B cell (primary cell): ENCODE measurements at regions not wholly inside any gene's neighbourhood (a gene's known extent, or its start where the extent isn't known, plus 50 kb on each side); places are given as distances from the start of the nearest gene placed in this dataset.

ENCODE experiments used
- ATAC-seq: fragments of 200-7000 bp; cut with Tn5 transposase; one replicate; pipeline ENCODE4 v1.10.0; 2021; ENCODE audit warnings: low read depth, mild to moderate bottlenecking, moderate number of reproducible peaks, moderate library complexity
- CTCF ChIA-PET: fragments of 350-600 bp; sonication (Branson Sonifier 250); formaldehyde crosslinking; loops from one replicate; lab custom pipeline; 2021; ENCODE audit warnings: antibody characterized with exemption, inconsistent platforms; lab: Charles Lee
- POLR2A ChIA-PET: fragments of 350-600 bp; sonication (Branson Sonifier 250); formaldehyde crosslinking; loops from one replicate; lab custom pipeline; 2021; ENCODE audit warnings: antibody characterized with exemption; lab: Charles Lee
- DNase-seq: peaks from one replicate; pipeline ENCODE4 v3.0.0; 2013
- H2AFZ ChIP-seq: 2 replicates; pipeline ENCODE4 v1.6.1; 2012; ENCODE audit warnings: mild to moderate bottlenecking, low read depth, low read length; ENCODE audit not compliant: insufficient read depth, poor library complexity, severe bottlenecking
- H3K27ac ChIP-seq, 2 donors: 1 replicate in 1 of 2; 2 replicates in 1 of 2; pipeline ENCODE4 v1.5.1; 2012 to 2013; ENCODE audit warnings: low read length in 2 of 2, mild to moderate bottlenecking in 2 of 2, moderate library complexity in 1 of 2
- H3K27me3 ChIP-seq, 4 experiments: fragments of 200-600 bp in 1 of 4; sonication (generic) in 1 of 4; replicated peaks in 1 of 4; 1 replicate in 2 of 4; 2 replicates in 2 of 4; pipeline versions ENCODE4 v1.6.1 to v1.7.0; 2013 to 2016; ENCODE audit warnings: low read length in 3 of 4, mild to moderate bottlenecking in 2 of 4, mixed read lengths in 1 of 4, moderate library complexity in 1 of 4; ENCODE audit not compliant: insufficient read depth in 4 of 4, control insufficient read depth in 3 of 4; ENCODE audit errors: control extremely low read depth in 1 of 4
- H3K36me3 ChIP-seq, 2 experiments: replicated peaks in 1 of 2; 1 replicate in 1 of 2; 2 replicates in 1 of 2; pipeline versions ENCODE4 v1.6.1 to v1.7.1; 2013; ENCODE audit warnings: low read length in 1 of 2; ENCODE audit not compliant: insufficient read depth in 2 of 2, control insufficient read depth in 1 of 2; ENCODE audit errors: control extremely low read depth in 1 of 2, extremely low read depth in 1 of 2
- H3K4me1 ChIP-seq, 2 donors: fragments of 200-600 bp in 1 of 2; sonication (generic) in 1 of 2; 1 replicate in 1 of 2; 2 replicates in 1 of 2; pipeline versions ENCODE4 v1.5.1 to v1.6.1; 2013 to 2017; ENCODE audit warnings: low read length in 2 of 2; ENCODE audit not compliant: control insufficient read depth in 2 of 2, insufficient read depth in 2 of 2
- H3K4me2 ChIP-seq: replicated peaks from 2 replicates; pipeline ENCODE3; 2012; ENCODE audit warnings: mild to moderate bottlenecking, low read depth, low read length; ENCODE audit not compliant: poor library complexity, severe bottlenecking
- H3K4me3 ChIP-seq, 5 experiments: fragments of 200-600 bp in 1 of 5; sonication (generic) in 1 of 5; 1 replicate in 3 of 5; 2 replicates in 2 of 5; pipeline versions ENCODE4 v1.5.1 to v1.7.0; 2011 to 2016; ENCODE audit warnings: low read length in 4 of 5, mild to moderate bottlenecking in 4 of 5, low read depth in 2 of 5, control low read depth in 1 of 5, moderate library complexity in 1 of 5; ENCODE audit not compliant: insufficient read depth in 1 of 5; ENCODE audit errors: control extremely low read depth in 1 of 5, extremely low read depth in 1 of 5
- H3K79me2 ChIP-seq: fragments of 200-600 bp; sonication (generic); one replicate; pipeline ENCODE4 v1.6.0; 2016; ENCODE audit warnings: low read length; ENCODE audit not compliant: control insufficient read depth, insufficient read depth
- H3K9ac ChIP-seq: fragments of 200-600 bp; sonication (generic); 2 replicates; pipeline ENCODE4 v1.6.1; 2017; ENCODE audit warnings: mild to moderate bottlenecking, low read length, moderate library complexity
- H3K9me3 ChIP-seq, 3 donors: one replicate each; pipeline versions ENCODE4 v1.6.1 to v1.7.1; 2013; ENCODE audit warnings: low read length in 2 of 3; ENCODE audit not compliant: control insufficient read depth in 2 of 3, insufficient read depth in 1 of 3; ENCODE audit errors: control extremely low read depth in 1 of 3
- H4K20me1 ChIP-seq: 2 replicates; pipeline ENCODE4 v1.6.0; 2012; ENCODE audit warnings: mild to moderate bottlenecking, low read length; ENCODE audit not compliant: insufficient read depth, control insufficient read depth, poor library complexity, severe bottlenecking
- H3K27ac Mint-ChIP-seq: one replicate; pipeline ENCODE4 v1.8.0; 2021; ENCODE audit warnings: mixed read lengths
- H3K27me3 Mint-ChIP-seq: one replicate; pipeline ENCODE4 v1.8.0; 2021; ENCODE audit warnings: mixed read lengths
- H3K4me1 Mint-ChIP-seq: one replicate; pipeline ENCODE4 v1.8.0; 2021; ENCODE audit warnings: mixed read lengths
- H3K4me3 Mint-ChIP-seq: one replicate; pipeline ENCODE4 v1.8.0; 2021; ENCODE audit warnings: mixed read lengths
- H3K9me3 Mint-ChIP-seq: one replicate; pipeline ENCODE4 v1.8.0; 2022; ENCODE audit warnings: mixed read lengths; ENCODE audit not compliant: insufficient read depth
- CTCF ChIP-seq: fragments of 200-600 bp; IDR thresholded peaks from one replicate; pipeline ENCODE4 v1.8.0; 2022; ENCODE audit warnings: antibody characterized with exemption, mild to moderate bottlenecking
- EZH2 ChIP-seq: IDR thresholded peaks from 2 replicates; pipeline ENCODE4 v1.6.1; 2012; ENCODE audit warnings: borderline replicate concordance, low read depth, mild to moderate bottlenecking, moderate library complexity, low read length; ENCODE audit not compliant: insufficient read depth, poor library complexity, severe bottlenecking
- WGBS: methylation state at CpG from one replicate; pipeline ENCODE4 v1.1.5; 2013; ENCODE audit warnings: missing lambda C conversion rate; ENCODE audit not compliant: insufficient coverage; 5-methylcytosine and 5-hydroxymethylcytosine counted together
- intact Hi-C: fragments of 100-400 bp; cut with micrococcal nuclease; formaldehyde crosslinking; loops from one replicate; pipeline ENCODE4 v1.10.0; 2022

- intact Hi-C loops = loop anchor here (10.0 kb wide), 1 partner anchor 68 kb away; no protein-coding TSS in a partner anchor
- H3K36me3 ChIP-seq = no peaks in the 10 kb centered on the region
- H3K27ac ChIP-seq = peak overlapping the region in 1 of 2 donors; percentile 54
- H3K4me2 ChIP-seq = peak overlapping the region; percentile 49
- ChIA-PET CTCF (no interaction called here), POLR2A (no interaction called here)
- H2AFZ ChIP-seq = peak overlapping the region; percentile 70
- H3K9ac ChIP-seq = peak overlapping the region; percentile 46
- no peak overlapping the region for H3K4me3 ChIP-seq
- H3K9me3 Mint-ChIP-seq = no peaks in the 10 kb centered on the region
- WGBS = no CpG with 5 or more reads among the region's 2 CpGs
- H3K4me1 ChIP-seq = peaks cover 20 to 34% of the 10 kb centered on the region in 2 donors
- ATAC-seq = no peak
- H3K9me3 ChIP-seq = no peaks in the 10 kb centered on the region
- peaks cover 31% of the 10 kb centered on the region for H3K4me1 Mint-ChIP-seq
- H3K4me3 Mint-ChIP-seq = peak overlapping the region; percentile 2
- no peak for TF ChIP-seq CTCF
- no peak for TF ChIP-seq EZH2
- H3K27ac Mint-ChIP-seq = peak overlapping the region; percentile 7
- no peaks in the 10 kb centered on the region for H4K20me1 ChIP-seq
- DNase-seq = peak; percentile 24
- H3K27me3 Mint-ChIP-seq = no peaks in the 10 kb centered on the region
- H3K27me3 ChIP-seq = no peaks in the 10 kb centered on the region
- no peaks in the 10 kb centered on the region for H3K79me2 ChIP-seq
These were observed 515.1 kb downstream of the TLE4 start for GRCh38 chr9:80086822-80087345.

- no peaks in the 10 kb centered on the region for H4K20me1 ChIP-seq
- Mint-ChIP-seq H3K9me3 (no peaks in the 10 kb centered on the region), H3K4me3 (peak overlapping the region; percentile 1), H3K27me3 (no peaks in the 10 kb centered on the region), H3K4me1 (peaks cover 33% of the 10 kb centered on the region), H3K27ac (peak overlapping the region; percentile 0)
- H2AFZ ChIP-seq = peak overlapping the region; percentile 70
- H3K4me3 ChIP-seq = peak overlapping the region in 1 of 5 experiments; percentile 17
- H3K36me3 ChIP-seq = no peaks in the 10 kb centered on the region
- peaks cover 23 to 37% of the 10 kb centered on the region in 2 donors for H3K4me1 ChIP-seq
- H3K27ac ChIP-seq = peak overlapping the region in 1 of 2 donors; percentile 54
- ChIA-PET POLR2A (no interaction called here), CTCF (no interaction called here)
- no peaks in the 10 kb centered on the region for H3K79me2 ChIP-seq
- no peak for ATAC-seq
- DNase-seq = no peak
- intact Hi-C loops = loop anchor here (10.0 kb wide), 1 partner anchor 68 kb away; no protein-coding TSS in a partner anchor
- H3K9me3 ChIP-seq = no peaks in the 10 kb centered on the region
- no CpG with 5 or more reads among the region's 4 CpGs for WGBS
- no peak for TF ChIP-seq EZH2
- no peak for TF ChIP-seq CTCF
- no peaks in the 10 kb centered on the region for H3K27me3 ChIP-seq
- H3K9ac ChIP-seq = peak overlapping the region; percentile 46
- H3K4me2 ChIP-seq = peak overlapping the region; percentile 49
These were observed 514.6 kb downstream of the TLE4 start for GRCh38 chr9:80086386-80086785.
